ENCODE measurements at regions not wholly inside any gene's neighbourhood (a gene's known extent, or its start where the extent isn't known, plus 50 kb on each side); places are given as distances from the start of the nearest gene placed in this dataset.

GRCh38 chr2:14123436-14124103, 508.9 kb upstream of the LRATD1 start (continued):
- TF ChIP-seq ZNF394 (tag by site-specific recombination; IDR thresholded peaks at IDR 0.05; ENCODE audit: borderline replicate concordance): no peak

DNA sequence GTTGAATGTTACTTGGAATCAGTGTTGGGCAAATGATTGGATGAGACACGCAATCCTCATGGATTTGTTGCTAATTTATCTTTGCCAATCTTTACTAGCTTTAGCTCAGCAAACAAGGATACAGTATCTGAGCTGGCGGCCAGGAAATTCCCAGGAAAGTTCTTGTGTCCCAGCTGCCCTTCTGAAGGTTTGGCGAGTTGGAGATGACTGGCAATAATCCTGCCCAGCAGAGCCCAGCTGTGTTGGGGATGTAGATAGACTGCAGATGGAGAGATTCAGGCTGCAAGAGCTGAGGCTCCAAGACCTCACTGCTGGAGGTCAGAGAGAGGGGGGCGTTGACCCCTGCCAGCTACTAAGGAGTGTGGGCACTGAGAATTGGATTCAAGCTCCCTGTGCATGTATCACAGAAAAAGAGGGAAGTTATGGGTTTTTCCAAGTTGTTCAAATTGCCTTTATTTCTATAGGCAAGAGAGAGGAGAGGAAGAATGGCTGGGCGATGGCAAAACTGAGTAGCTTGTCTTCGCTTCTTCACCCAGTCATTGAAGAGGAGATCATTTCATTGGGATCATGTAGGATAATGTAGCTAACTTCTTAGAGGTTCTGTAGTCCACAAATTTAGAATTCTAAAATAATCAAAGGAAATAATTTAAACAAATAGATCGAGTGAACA, 506.8 kb upstream of the LRATD1 start:
- no peak overlapping the region for H3K27ac ChIP-seq (ENCODE audit: extremely low read depth, low read depth, low read length)
- H3K4me1 ChIP-seq (ENCODE audit: control insufficient read depth, insufficient read depth, low read length): no peaks in the 10 kb centered on the region
- H3K4me3 ChIP-seq (ENCODE audit: low read depth, low read length): no peak overlapping the region
- TF ChIP-seq ZNF394 (tag by site-specific recombination; IDR thresholded peaks at IDR 0.05; ENCODE audit: borderline replicate concordance): no peak
- no peak for TF ChIP-seq ZNF292 (tag by site-specific recombination; IDR thresholded peaks at IDR 0.05; ENCODE audit: borderline replicate concordance, low read depth)
- TF ChIP-seq SP2 (tag by site-specific recombination; IDR thresholded peaks at IDR 0.05): no peak
- TF ChIP-seq SCRT2 (tag by site-specific recombination; IDR thresholded peaks at IDR 0.05): no peak
- TF ChIP-seq GLI4 (tag by site-specific recombination; IDR thresholded peaks at IDR 0.05): no peak
- no peak for TF ChIP-seq ZNF621 (tag by site-specific recombination; IDR thresholded peaks at IDR 0.05)
- TF ChIP-seq, protein P1, sequence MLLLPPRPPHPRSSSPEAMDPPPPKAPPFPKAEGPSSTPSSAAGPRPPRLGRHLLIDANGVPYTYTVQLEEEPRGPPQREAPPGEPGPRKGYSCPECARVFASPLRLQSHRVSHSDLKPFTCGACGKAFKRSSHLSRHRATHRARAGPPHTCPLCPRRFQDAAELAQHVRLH (tag by site-specific recombination; IDR thresholded peaks at IDR 0.05): no peak
- TF ChIP-seq ZNF433 (tag by site-specific recombination; IDR thresholded peaks at IDR 0.05; ENCODE audit: low read depth): no peak
- no peak for TF ChIP-seq ZNF529 (tag by site-specific recombination; IDR thresholded peaks at IDR 0.05; ENCODE audit: insufficient replicate concordance)
- no peak for TF ChIP-seq ZSCAN5A (tag by site-specific recombination; IDR thresholded peaks at IDR 0.05)
- TF ChIP-seq, protein P2, sequence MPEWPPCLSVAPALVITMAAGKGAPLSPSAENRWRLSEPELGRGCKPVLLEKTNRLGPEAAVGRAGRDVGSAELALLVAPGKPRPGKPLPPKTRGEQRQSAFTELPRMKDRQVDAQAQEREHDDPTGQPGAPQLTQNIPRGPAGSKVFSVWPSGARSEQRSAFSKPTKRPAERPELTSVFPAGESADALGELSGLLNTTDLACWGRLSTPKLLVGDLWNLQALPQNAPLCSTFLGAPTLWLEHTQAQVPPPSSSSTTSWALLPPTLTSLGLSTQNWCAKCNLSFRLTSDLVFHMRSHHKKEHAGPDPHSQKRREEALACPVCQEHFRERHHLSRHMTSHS (tag by site-specific recombination; IDR thresholded peaks at IDR 0.05): no peak
- no peak for TF ChIP-seq ZNF148 (tag by site-specific recombination; IDR thresholded peaks at IDR 0.05; ENCODE audit: borderline replicate concordance)
- no peak for TF ChIP-seq ZNF2 (tag by site-specific recombination; IDR thresholded peaks at IDR 0.05)
- no peak for TF ChIP-seq ZNF169 (tag by site-specific recombination; IDR thresholded peaks at IDR 0.05)
- no peak for TF ChIP-seq ZNF707 (tag by site-specific recombination; IDR thresholded peaks at IDR 0.05)
- no peak for TF ChIP-seq ZNF558 (tag by site-specific recombination; IDR thresholded peaks at IDR 0.05)
- TF ChIP-seq ZNF513 (tag by site-specific recombination; IDR thresholded peaks at IDR 0.05): no peak
- ChIA-PET POLR2A (no interaction called here), CTCF (no interaction called here)
- no peaks in the 10 kb centered on the region for H3K9me3 ChIP-seq (ENCODE audit: control insufficient read depth, insufficient read depth, low read depth, low read length)
- H3K36me3 ChIP-seq (ENCODE audit: control insufficient read depth in 2 of 2, insufficient read depth in 1 of 2, low read length in 2 of 2): no peaks in the 10 kb centered on the region
